Fibroblast of lung (primary cell): ENCODE measurements at regions not wholly inside any gene's neighbourhood (a gene's known extent, or its start where the extent isn't known, plus 50 kb on each side); places are given as distances from the start of the nearest gene placed in this dataset.

Experiments used
- CTCF ChIP-seq, 2 donors: IDR thresholded peaks in 1 of 2; conservative IDR thresholded peaks in 1 of 2; 1 replicate in 1 of 2; 2 replicates in 1 of 2; pipeline ENCODE4 v1.5.1; 2011 to 2012; ENCODE audit warnings: low read length in 2 of 2, control low read depth in 1 of 2, inconsistent platforms in 1 of 2, low read depth in 1 of 2, mild to moderate bottlenecking in 1 of 2
- EZH2 ChIP-seq: IDR thresholded peaks from 2 replicates; pipeline ENCODE4 v1.5.1; 2012; ENCODE audit warnings: low read length, control low read depth, mild to moderate bottlenecking; ENCODE audit errors: missing control alignments

GRCh38 chr14:28681681-28682080 lies 84.9 kb upstream of the FOXG1 start:
- TF ChIP-seq EZH2 (no peak), CTCF (conservative IDR thresholded peaks at IDR 0.05 in 1 of 2, IDR thresholded peaks at IDR 0.05 in 1 of 2; ENCODE audit: low read depth in 1 of 2, low read length in 2 of 2) (no peak)
